LNCaP clone FGC (cell line): ENCODE measurements at regions not wholly inside any gene's neighbourhood (a gene's known extent, or its start where the extent isn't known, plus 50 kb on each side); places are given as distances from the start of the nearest gene placed in this dataset.
"Not testable (repeated sequence)": the region's sequence is repeated elsewhere in the genome, so short reads cannot be mapped to it uniquely, and the experiment has no call there.

ENCODE experiments used
- DNase-seq: peaks from one replicate; pipeline ENCODE4 v3.0.0-alpha.2; 2011; ENCODE audit warnings: low read depth
- H3K4me3 ChIP-seq: 2 replicates; pipeline ENCODE4 v1.5.1; 2011; ENCODE audit warnings: mild to moderate bottlenecking, low read depth, low read length, control low read depth
- CTCF ChIP-seq: IDR thresholded peaks from 2 replicates; pipeline ENCODE4 v1.5.1; 2012; ENCODE audit warnings: mild to moderate bottlenecking; ENCODE audit not compliant: control insufficient read depth, insufficient read depth; ENCODE audit errors: extremely low read depth

GRCh38 chr12:93006471-93007208 is 77.5 kb upstream of the EEA1 start:
- H3K4me3 ChIP-seq: no peak overlapping the region
- TF ChIP-seq CTCF: no peak
- DNase-seq: no peak

GRCh38 chr12:93007544-93007943 is 78.4 kb upstream of the EEA1 start:
- no peak for DNase-seq
- TF ChIP-seq CTCF: no peak
- no peak overlapping the region for H3K4me3 ChIP-seq

GRCh38 chr12:93008044-93008778 is 79.1 kb upstream of the EEA1 start:
- TF ChIP-seq CTCF: no peak
- DNase-seq: no peak
- no peak overlapping the region for H3K4me3 ChIP-seq

- not testable (repeated sequence) for DNase-seq
Observed at GRCh38 chr12:93008880-93009279, 79.8 kb upstream of the EEA1 start.

GRCh38 chr12:93009533-93009932 is 80.4 kb upstream of the EEA1 start:
- no peak for TF ChIP-seq CTCF
- H3K4me3 ChIP-seq: no peak overlapping the region
- DNase-seq: no peak

More at GRCh38 chr12:93008880-93009279, 79.8 kb upstream of the EEA1 start:
- H3K4me3 ChIP-seq: not testable (repeated sequence)

- TF ChIP-seq CTCF: no peak
- H3K4me3 ChIP-seq: no peak overlapping the region
- no peak for DNase-seq
Observed at GRCh38 chr12:93010461-93010860, 81.4 kb upstream of the EEA1 start.

GRCh38 chr12:93011100-93011499 is 82.0 kb upstream of the EEA1 start:
- no peak for TF ChIP-seq CTCF
- no peak overlapping the region for H3K4me3 ChIP-seq
- DNase-seq: no peak
